Hepatocyte (in vitro differentiated cells): ENCODE measurements at regions not wholly inside any gene's neighbourhood (a gene's known extent, or its start where the extent isn't known, plus 50 kb on each side); places are given as distances from the start of the nearest gene placed in this dataset.

ENCODE experiments used
- DNase-seq: peaks from one replicate; pipeline ENCODE4 v3.0.0-alpha.2; 2016; ENCODE audit warnings: low spot score
- H2AFZ ChIP-seq: fragments of 200-600 bp; sonication (generic); 2 replicates; pipeline ENCODE4 v1.6.0; 2016; ENCODE audit warnings: antibody characterized with exemption, mild to moderate bottlenecking
- H3K27ac ChIP-seq: fragments of 200-600 bp; sonication (generic); 2 replicates; pipeline ENCODE4 v1.5.1; 2016; ENCODE audit warnings: mild to moderate bottlenecking
- H3K27me3 ChIP-seq: fragments of 200-600 bp; sonication (generic); 2 replicates; pipeline ENCODE4 v1.6.1; 2016
- H3K36me3 ChIP-seq: fragments of 200-600 bp; sonication (generic); replicated peaks from 2 replicates; pipeline ENCODE4 v1.5.1; 2016; ENCODE audit warnings: low read depth; ENCODE audit not compliant: insufficient read depth
- H3K4me1 ChIP-seq: fragments of 200-600 bp; sonication (generic); 2 replicates; pipeline ENCODE4 v1.5.1; 2016; ENCODE audit warnings: mild to moderate bottlenecking, moderate library complexity; ENCODE audit not compliant: insufficient read depth
- H3K4me2 ChIP-seq: fragments of 200-600 bp; sonication (generic); 2 replicates; pipeline ENCODE4 v1.6.0; 2016
- H3K4me3 ChIP-seq: fragments of 200-600 bp; sonication (generic); 2 replicates; pipeline ENCODE4 v1.5.1; 2016; ENCODE audit warnings: mild to moderate bottlenecking
- H3K79me2 ChIP-seq: fragments of 200-600 bp; sonication (generic); 2 replicates; pipeline ENCODE4 v1.6.0; 2017; ENCODE audit warnings: mild to moderate bottlenecking
- H3K9me2 ChIP-seq: fragments of 200-600 bp; sonication (generic); replicated peaks from 2 replicates; pipeline ENCODE4 v1.6.0; 2017; ENCODE audit warnings: mild to moderate bottlenecking; ENCODE audit not compliant: insufficient read depth
- H3K9me3 ChIP-seq: fragments of 200-600 bp; sonication (generic); 2 replicates; pipeline ENCODE4 v1.5.1; 2016; ENCODE audit warnings: low read depth, mild to moderate bottlenecking
- H4K20me1 ChIP-seq: fragments of 200-600 bp; sonication (generic); 2 replicates; pipeline ENCODE4 v1.6.0; 2016; ENCODE audit warnings: mild to moderate bottlenecking; ENCODE audit not compliant: insufficient read depth, poor library complexity, severe bottlenecking
- EZH2 ChIP-seq: fragments of 200-600 bp; sonication (generic); IDR thresholded peaks from 2 replicates; pipeline ENCODE4 v1.6.1; 2016; ENCODE audit warnings: antibody characterized with exemption, mild to moderate bottlenecking, borderline replicate concordance
- EZH2phosphoT487 ChIP-seq: fragments of 200-600 bp; sonication (generic); IDR thresholded peaks from one replicate; pipeline ENCODE4 v1.6.1; 2018; ENCODE audit warnings: antibody characterized with exemption, mild to moderate bottlenecking, low read depth, moderate library complexity; ENCODE audit not compliant: unreplicated experiment, severe bottlenecking
- WGBS: methylation state at CpG from one replicate; pipeline ENCODE4 v1.1.6; 2016; ENCODE audit warnings: low lambda C conversion rate; ENCODE audit errors: missing lambda C conversion rate; 5-methylcytosine and 5-hydroxymethylcytosine counted together
- TF ChIP-seq, protein P1 (sequence below): fragments of 200-600 bp; sonication (generic); IDR thresholded peaks from 2 replicates; pipeline ENCODE4 v1.5.1; 2016; ENCODE audit warnings: antibody characterized with exemption, mild to moderate bottlenecking; ENCODE audit not compliant: poor library complexity

DNA sequence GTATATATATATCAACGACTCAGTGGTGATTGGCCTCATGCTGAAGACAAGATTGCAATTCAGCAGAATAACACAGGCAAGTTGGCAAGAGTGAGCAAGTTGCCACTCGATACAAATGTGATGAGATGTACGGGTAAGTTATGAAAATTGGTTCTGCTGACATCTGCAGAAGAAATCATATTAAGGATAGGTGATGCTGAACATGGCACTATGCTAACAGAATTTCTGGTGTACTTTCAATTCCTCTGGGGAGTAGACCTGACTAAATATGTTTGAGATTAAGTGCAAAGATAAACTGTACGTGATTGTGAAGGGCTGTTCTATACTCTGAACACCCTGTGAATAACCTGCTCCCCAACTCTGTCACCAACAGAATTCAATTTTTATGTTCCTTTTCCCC is 758.2 kb downstream of the TBC1D32 start:
- WGBS = 89% methylated on average over 4 of the region's 4 CpGs
- TF ChIP-seq, protein P1, sequence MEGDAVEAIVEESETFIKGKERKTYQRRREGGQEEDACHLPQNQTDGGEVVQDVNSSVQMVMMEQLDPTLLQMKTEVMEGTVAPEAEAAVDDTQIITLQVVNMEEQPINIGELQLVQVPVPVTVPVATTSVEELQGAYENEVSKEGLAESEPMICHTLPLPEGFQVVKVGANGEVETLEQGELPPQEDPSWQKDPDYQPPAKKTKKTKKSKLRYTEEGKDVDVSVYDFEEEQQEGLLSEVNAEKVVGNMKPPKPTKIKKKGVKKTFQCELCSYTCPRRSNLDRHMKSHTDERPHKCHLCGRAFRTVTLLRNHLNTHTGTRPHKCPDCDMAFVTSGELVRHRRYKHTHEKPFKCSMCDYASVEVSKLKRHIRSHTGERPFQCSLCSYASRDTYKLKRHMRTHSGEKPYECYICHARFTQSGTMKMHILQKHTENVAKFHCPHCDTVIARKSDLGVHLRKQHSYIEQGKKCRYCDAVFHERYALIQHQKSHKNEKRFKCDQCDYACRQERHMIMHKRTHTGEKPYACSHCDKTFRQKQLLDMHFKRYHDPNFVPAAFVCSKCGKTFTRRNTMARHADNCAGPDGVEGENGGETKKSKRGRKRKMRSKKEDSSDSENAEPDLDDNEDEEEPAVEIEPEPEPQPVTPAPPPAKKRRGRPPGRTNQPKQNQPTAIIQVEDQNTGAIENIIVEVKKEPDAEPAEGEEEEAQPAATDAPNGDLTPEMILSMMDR = no peak
- TF ChIP-seq EZH2 = no peak
- TF ChIP-seq EZH2phosphoT487 = no peak
- H3K27me3 ChIP-seq = no peaks in the 10 kb centered on the region

DNA sequence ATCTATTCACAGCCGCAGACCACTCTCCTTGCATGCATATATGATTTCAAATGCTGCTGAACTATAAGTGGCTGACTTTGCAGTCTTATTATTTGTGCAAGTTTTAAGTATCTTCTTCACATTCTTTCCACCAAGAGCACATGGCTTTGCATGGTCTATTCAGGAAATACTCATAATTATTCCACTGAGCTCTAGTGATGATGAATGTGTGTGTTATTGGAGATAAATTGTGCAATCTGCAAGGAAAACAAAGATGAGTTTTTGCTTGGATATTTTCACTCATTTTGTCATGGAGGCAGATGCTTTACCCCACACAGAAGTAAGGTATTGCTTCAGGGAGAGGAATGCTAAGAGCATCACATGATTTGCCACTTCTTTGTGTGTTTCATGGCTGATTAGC is 764.6 kb downstream of the TBC1D32 start:
- no peak for DNase-seq
- H3K4me2 ChIP-seq = no peak overlapping the region
- H2AFZ ChIP-seq = no peak overlapping the region
- no peak for TF ChIP-seq EZH2
- TF ChIP-seq EZH2phosphoT487 = no peak
- TF ChIP-seq, protein P1 = no peak
- no peak overlapping the region for H3K27ac ChIP-seq
- H3K36me3 ChIP-seq = no peaks in the 10 kb centered on the region
- H3K4me3 ChIP-seq = no peak overlapping the region
- H3K9me2 ChIP-seq = no peaks in the 10 kb centered on the region
- no peaks in the 10 kb centered on the region for H3K4me1 ChIP-seq
- no peaks in the 10 kb centered on the region for H4K20me1 ChIP-seq
- H3K27me3 ChIP-seq = no peaks in the 10 kb centered on the region
- no peaks in the 10 kb centered on the region for H3K79me2 ChIP-seq
- 93% methylated on average over 1 of the region's 1 CpG for WGBS
- H3K9me3 ChIP-seq = no peaks in the 10 kb centered on the region

More for the DNA sequence above, 758.2 kb downstream of the TBC1D32 start:
- Histone ChIP-seq H3K4me2 (no peak overlapping the region), H3K27ac (no peak overlapping the region), H3K4me3 (no peak overlapping the region), H3K9me2 (no peaks in the 10 kb centered on the region), H3K9me3 (no peaks in the 10 kb centered on the region), H3K79me2 (no peaks in the 10 kb centered on the region), H2AFZ (no peak overlapping the region), H4K20me1 (no peaks in the 10 kb centered on the region), H3K36me3 (no peaks in the 10 kb centered on the region), H3K4me1 (no peaks in the 10 kb centered on the region)
- no peak for DNase-seq

DNA sequence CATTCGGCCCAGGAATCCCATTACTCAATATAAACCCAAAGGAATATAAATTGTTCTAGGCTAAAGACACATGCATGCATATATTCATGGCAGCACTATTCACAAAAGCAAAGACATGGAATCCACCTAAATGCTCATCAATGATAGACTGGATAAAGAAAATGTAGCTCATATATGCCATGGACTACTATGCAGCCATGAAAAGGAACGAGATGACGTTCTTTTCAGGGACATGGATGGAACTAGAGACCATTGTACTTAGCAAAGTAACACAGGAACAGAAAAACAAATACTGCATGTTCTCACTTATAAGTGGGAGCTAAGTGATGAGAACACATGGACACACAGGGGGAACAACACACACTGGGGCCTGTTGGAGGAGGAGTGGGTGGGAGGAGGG is 769.5 kb downstream of the TBC1D32 start:
- Histone ChIP-seq H3K9me3 (no peaks in the 10 kb centered on the region), H3K4me2 (no peak overlapping the region), H3K36me3 (no peaks in the 10 kb centered on the region), H3K4me3 (no peak overlapping the region), H3K9me2 (no peaks in the 10 kb centered on the region), H4K20me1 (no peaks in the 10 kb centered on the region), H2AFZ (no peak overlapping the region), H3K79me2 (no peaks in the 10 kb centered on the region), H3K4me1 (no peaks in the 10 kb centered on the region), H3K27me3 (no peaks in the 10 kb centered on the region), H3K27ac (no peak overlapping the region)
- no peak for DNase-seq
- WGBS = 92% methylated on average over 3 of the region's 3 CpGs
- no peak for TF ChIP-seq EZH2
- TF ChIP-seq, protein P1 = no peak
- no peak for TF ChIP-seq EZH2phosphoT487

DNA sequence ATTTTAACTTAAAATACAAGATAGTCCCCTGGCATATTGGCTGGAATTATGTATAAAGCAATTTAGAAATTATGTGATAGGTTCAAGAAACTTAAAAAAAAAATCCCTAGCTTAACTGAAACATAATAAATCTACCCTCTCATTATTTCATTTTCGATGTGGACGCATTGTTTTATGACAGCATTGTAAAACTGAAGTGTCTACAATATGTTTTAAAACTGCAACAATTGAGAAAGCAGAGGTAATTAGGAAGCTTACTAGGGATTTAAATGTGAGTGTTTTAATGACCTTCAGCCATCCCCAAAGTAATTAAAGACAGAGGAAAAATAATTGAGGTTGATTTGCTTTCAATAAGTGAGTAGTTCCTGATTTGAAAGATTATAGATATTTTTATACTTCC is 776.0 kb downstream of the TBC1D32 start:
- Histone ChIP-seq H3K27ac (no peak overlapping the region), H3K36me3 (no peaks in the 10 kb centered on the region), H3K4me3 (no peak overlapping the region), H3K9me3 (no peaks in the 10 kb centered on the region), H3K79me2 (no peaks in the 10 kb centered on the region), H3K4me1 (no peaks in the 10 kb centered on the region), H4K20me1 (no peaks in the 10 kb centered on the region), H3K27me3 (no peaks in the 10 kb centered on the region), H3K4me2 (no peak overlapping the region), H3K9me2 (no peaks in the 10 kb centered on the region), H2AFZ (no peak overlapping the region)
- DNase-seq = no peak
- no peak for TF ChIP-seq EZH2
- TF ChIP-seq, protein P1 = no peak
- TF ChIP-seq EZH2phosphoT487 = no peak
- WGBS = 65% methylated on average over 2 of the region's 2 CpGs
